ENCODE measurements at regions not wholly inside any gene's neighbourhood (a gene's known extent, or its start where the extent isn't known, plus 50 kb on each side); places are given as distances from the start of the nearest gene placed in this dataset.

DNA sequence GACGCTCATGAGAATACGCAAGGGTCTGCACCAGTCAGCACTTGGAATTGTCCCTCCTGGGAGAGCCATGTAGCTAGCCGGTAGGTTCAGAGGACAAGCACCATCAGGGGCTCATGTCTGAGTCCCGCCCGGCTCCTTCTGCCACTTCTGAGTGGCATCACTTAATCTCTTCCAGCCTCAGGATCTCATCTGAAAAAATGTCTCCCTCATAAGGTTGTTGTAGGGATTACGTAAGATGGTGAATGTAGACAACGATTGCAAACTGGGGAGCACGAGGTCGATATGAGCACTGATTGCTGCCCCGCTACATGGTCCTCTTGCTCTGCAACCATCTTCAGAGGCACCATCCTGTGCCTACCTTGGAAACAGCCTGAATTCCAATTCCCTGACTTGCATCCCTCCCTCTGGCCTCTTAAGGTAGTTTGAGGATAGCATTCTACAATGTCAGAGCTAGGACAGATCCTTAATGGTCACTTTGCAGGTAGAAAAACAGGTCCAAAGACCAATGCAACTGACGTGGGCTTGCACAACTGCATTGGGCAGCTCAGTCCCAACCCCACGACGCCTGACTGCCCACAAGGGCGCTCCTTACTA lies 115.8 kb upstream of the TMEM45B start:
- TF ChIP-seq ZNF274 (IDR thresholded peaks at IDR 0.05; ENCODE audit: low read depth, low read length) = no peak
- TF ChIP-seq ELF1 (IDR thresholded peaks at IDR 0.05; ENCODE audit: borderline replicate concordance, low read depth) = no peak
- TF ChIP-seq, protein P1, sequence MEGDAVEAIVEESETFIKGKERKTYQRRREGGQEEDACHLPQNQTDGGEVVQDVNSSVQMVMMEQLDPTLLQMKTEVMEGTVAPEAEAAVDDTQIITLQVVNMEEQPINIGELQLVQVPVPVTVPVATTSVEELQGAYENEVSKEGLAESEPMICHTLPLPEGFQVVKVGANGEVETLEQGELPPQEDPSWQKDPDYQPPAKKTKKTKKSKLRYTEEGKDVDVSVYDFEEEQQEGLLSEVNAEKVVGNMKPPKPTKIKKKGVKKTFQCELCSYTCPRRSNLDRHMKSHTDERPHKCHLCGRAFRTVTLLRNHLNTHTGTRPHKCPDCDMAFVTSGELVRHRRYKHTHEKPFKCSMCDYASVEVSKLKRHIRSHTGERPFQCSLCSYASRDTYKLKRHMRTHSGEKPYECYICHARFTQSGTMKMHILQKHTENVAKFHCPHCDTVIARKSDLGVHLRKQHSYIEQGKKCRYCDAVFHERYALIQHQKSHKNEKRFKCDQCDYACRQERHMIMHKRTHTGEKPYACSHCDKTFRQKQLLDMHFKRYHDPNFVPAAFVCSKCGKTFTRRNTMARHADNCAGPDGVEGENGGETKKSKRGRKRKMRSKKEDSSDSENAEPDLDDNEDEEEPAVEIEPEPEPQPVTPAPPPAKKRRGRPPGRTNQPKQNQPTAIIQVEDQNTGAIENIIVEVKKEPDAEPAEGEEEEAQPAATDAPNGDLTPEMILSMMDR (IDR thresholded peaks at IDR 0.05 in 2 of 3, conservative IDR thresholded peaks at IDR 0.05 in 1 of 3; ENCODE audit: borderline replicate concordance in 1 of 3, insufficient read depth in 1 of 3, low read depth in 2 of 3, low read length in 2 of 3) = peak; percentile 9 to 33 (median 23); a peak in 3 of 6 replicates
- no peak for TF ChIP-seq SRF (IDR thresholded peaks at IDR 0.05; ENCODE audit: low read depth)
- no peak for TF ChIP-seq POLR2AphosphoS5 (IDR thresholded peaks at IDR 0.05; ENCODE audit: low read depth, low read length)
- TF ChIP-seq EZH2 (IDR thresholded peaks at IDR 0.05) = no peak
- no peak for TF ChIP-seq REST (IDR thresholded peaks at IDR 0.05; ENCODE audit: low read depth)
- no peak for TF ChIP-seq POLR2A (IDR thresholded peaks at IDR 0.05; ENCODE audit: borderline replicate concordance, extremely low read depth, insufficient read depth, insufficient read length)

All from HCT116 (cell line).